Astrocyte (in vitro differentiated cells and primary cell): ENCODE measurements at regions not wholly inside any gene's neighbourhood (a gene's known extent, or its start where the extent isn't known, plus 50 kb on each side); places are given as distances from the start of the nearest gene placed in this dataset.

ENCODE experiments used
- DNase-seq: peaks from one replicate; pipeline ENCODE4 v3.0.0-alpha.2; 2010; ENCODE audit warnings: low read depth
- FAIRE-seq: peaks from 2 replicates; lab custom pipeline; 2011; peaks lifted over from hg19 to GRCh38; lab: Jason Lieb, UNC
- H2AFZ ChIP-seq: 2 replicates; pipeline ENCODE4 v1.6.0; 2012; ENCODE audit warnings: low read depth, low read length, inconsistent platforms
- H3K27ac ChIP-seq: 2 replicates; pipeline ENCODE4 v1.5.1; 2011; ENCODE audit warnings: low read depth, low read length, inconsistent platforms
- H3K27me3 ChIP-seq: 2 replicates; pipeline ENCODE4 v1.6.0; 2011; ENCODE audit warnings: low read length, inconsistent platforms; ENCODE audit not compliant: insufficient read depth
- H3K36me3 ChIP-seq: 2 replicates; pipeline ENCODE4 v1.5.1; 2011; ENCODE audit warnings: low read length, inconsistent platforms; ENCODE audit not compliant: insufficient read depth
- H3K4me1 ChIP-seq: 2 replicates; pipeline ENCODE4 v1.5.1; 2011; ENCODE audit warnings: low read length, inconsistent platforms; ENCODE audit not compliant: insufficient read depth
- H3K4me2 ChIP-seq: 2 replicates; pipeline ENCODE4 v1.6.0; 2012; ENCODE audit warnings: low read length, inconsistent platforms
- H3K4me3 ChIP-seq: 2 replicates; pipeline ENCODE4 v1.5.1; 2011; ENCODE audit warnings: low read depth, mild to moderate bottlenecking, low read length, inconsistent platforms; ENCODE audit not compliant: insufficient read depth
- H3K79me2 ChIP-seq: 2 replicates; pipeline ENCODE4 v1.6.0; 2012; ENCODE audit warnings: mild to moderate bottlenecking, low read length, inconsistent platforms; ENCODE audit not compliant: insufficient read depth
- H3K9ac ChIP-seq: 2 replicates; pipeline ENCODE4 v1.6.0; 2012; ENCODE audit warnings: mild to moderate bottlenecking, low read length, inconsistent platforms
- H3K9me3 ChIP-seq: 2 replicates; pipeline ENCODE4 v1.5.1; 2012; ENCODE audit warnings: low read depth, mild to moderate bottlenecking, low read length, inconsistent platforms; ENCODE audit not compliant: insufficient read depth
- H4K20me1 ChIP-seq: 2 replicates; pipeline ENCODE4 v1.6.0; 2012; ENCODE audit warnings: low read length, inconsistent platforms; ENCODE audit not compliant: insufficient read depth
- H3K27ac Mint-ChIP-seq: one replicate; pipeline ENCODE4 v1.8.0; 2021; ENCODE audit warnings: mild to moderate bottlenecking, mixed read lengths; ENCODE audit not compliant: unreplicated experiment
- H3K27me3 Mint-ChIP-seq: one replicate; pipeline ENCODE4 v1.8.0; 2021; ENCODE audit warnings: low read depth, mixed read lengths; ENCODE audit not compliant: unreplicated experiment
- H3K36me3 Mint-ChIP-seq: one replicate; pipeline ENCODE4 v1.8.0; 2021; ENCODE audit warnings: low read depth, mixed read lengths; ENCODE audit not compliant: unreplicated experiment
- H3K4me1 Mint-ChIP-seq: one replicate; pipeline ENCODE4 v1.8.0; 2021; ENCODE audit warnings: low read depth, mixed read lengths; ENCODE audit not compliant: unreplicated experiment
- H3K4me3 Mint-ChIP-seq: one replicate; pipeline ENCODE4 v1.8.0; 2021; ENCODE audit warnings: mild to moderate bottlenecking, moderate library complexity, mixed read lengths; ENCODE audit not compliant: unreplicated experiment
- H3K9me3 Mint-ChIP-seq: one replicate; pipeline ENCODE4 v1.8.0; 2021; ENCODE audit warnings: mild to moderate bottlenecking, mixed read lengths; ENCODE audit not compliant: unreplicated experiment
- CTCF ChIP-seq: IDR thresholded peaks from 2 replicates; pipeline ENCODE4 v1.5.1; 2011; ENCODE audit warnings: low read depth, mild to moderate bottlenecking, inconsistent platforms, low read length, moderate library complexity; ENCODE audit not compliant: insufficient read depth
- EZH2 ChIP-seq: IDR thresholded peaks from 2 replicates; pipeline ENCODE4 v1.6.1; 2012; ENCODE audit warnings: mild to moderate bottlenecking, low read length, inconsistent platforms; ENCODE audit not compliant: insufficient read depth

- no peak overlapping the region for H3K9ac ChIP-seq
- DNase-seq (no peak), FAIRE-seq (no peak)
- Mint-ChIP-seq H3K4me3 (no peak overlapping the region), H3K27me3 (no peaks in the 10 kb centered on the region), H3K4me1 (no peaks in the 10 kb centered on the region), H3K36me3 (no peaks in the 10 kb centered on the region), H3K9me3 (no peaks in the 10 kb centered on the region), H3K27ac (no peak overlapping the region)
- no peak overlapping the region for H3K4me2 ChIP-seq
- H4K20me1 ChIP-seq = no peaks in the 10 kb centered on the region
- TF ChIP-seq EZH2 (no peak), CTCF (no peak)
- H3K27me3 ChIP-seq = no peaks in the 10 kb centered on the region
- H3K27ac ChIP-seq = no peak overlapping the region
- no peaks in the 10 kb centered on the region for H3K79me2 ChIP-seq
- no peaks in the 10 kb centered on the region for H3K9me3 ChIP-seq
- no peak overlapping the region for H3K4me3 ChIP-seq
- no peaks in the 10 kb centered on the region for H3K4me1 ChIP-seq
- H3K36me3 ChIP-seq = no peaks in the 10 kb centered on the region
- no peak overlapping the region for H2AFZ ChIP-seq
Measured at GRCh38 chr2:51581636-51582267, 549.8 kb upstream of the NRXN1 start.

GRCh38 chr2:51579412-51579811 is 547.5 kb upstream of the NRXN1 start:
- DNase-seq (no peak), FAIRE-seq (no peak)
- H3K27ac ChIP-seq = no peak overlapping the region
- H3K27me3 ChIP-seq = no peaks in the 10 kb centered on the region
- TF ChIP-seq CTCF = no peak
- TF ChIP-seq EZH2 = no peak
- no peaks in the 10 kb centered on the region for H3K9me3 Mint-ChIP-seq
- no peak overlapping the region for H3K9ac ChIP-seq
- no peak overlapping the region for H3K4me2 ChIP-seq
- H4K20me1 ChIP-seq = no peaks in the 10 kb centered on the region
- H3K27me3 Mint-ChIP-seq = no peaks in the 10 kb centered on the region
- H3K36me3 Mint-ChIP-seq = no peaks in the 10 kb centered on the region
- H3K4me1 ChIP-seq = no peaks in the 10 kb centered on the region
- H3K27ac Mint-ChIP-seq = no peak overlapping the region
- H3K4me1 Mint-ChIP-seq = no peaks in the 10 kb centered on the region
- no peak overlapping the region for H2AFZ ChIP-seq
- no peaks in the 10 kb centered on the region for H3K36me3 ChIP-seq
- no peak overlapping the region for H3K4me3 Mint-ChIP-seq
- H3K79me2 ChIP-seq = no peaks in the 10 kb centered on the region
- H3K4me3 ChIP-seq = no peak overlapping the region
- H3K9me3 ChIP-seq = no peaks in the 10 kb centered on the region

GRCh38 chr2:51575181-51575580 is 543.2 kb upstream of the NRXN1 start:
- Mint-ChIP-seq H3K4me1 (no peaks in the 10 kb centered on the region), H3K4me3 (no peak overlapping the region), H3K27me3 (no peaks in the 10 kb centered on the region), H3K9me3 (no peaks in the 10 kb centered on the region), H3K27ac (no peak overlapping the region), H3K36me3 (no peaks in the 10 kb centered on the region)
- no peaks in the 10 kb centered on the region for H3K27me3 ChIP-seq
- no peak for DNase-seq
- no peak for FAIRE-seq
- H3K36me3 ChIP-seq = no peaks in the 10 kb centered on the region
- H3K4me3 ChIP-seq = no peak overlapping the region
- no peak overlapping the region for H3K9ac ChIP-seq
- no peak overlapping the region for H3K4me2 ChIP-seq
- H4K20me1 ChIP-seq = no peaks in the 10 kb centered on the region
- H2AFZ ChIP-seq = no peak overlapping the region
- no peaks in the 10 kb centered on the region for H3K9me3 ChIP-seq
- no peaks in the 10 kb centered on the region for H3K4me1 ChIP-seq
- H3K27ac ChIP-seq = no peak overlapping the region
- no peak for TF ChIP-seq EZH2
- no peak for TF ChIP-seq CTCF
- H3K79me2 ChIP-seq = no peaks in the 10 kb centered on the region
